IMR-90 (cell line): ENCODE measurements at regions not wholly inside any gene's neighbourhood (a gene's known extent, or its start where the extent isn't known, plus 50 kb on each side); places are given as distances from the start of the nearest gene placed in this dataset.

Experiments
- ATAC-seq: fragments of 200-7000 bp; cut with Tn5 transposase; 2 replicates; pipeline ENCODE4 v1.9.1; 2020; ENCODE audit warnings: low read depth, mild to moderate bottlenecking, moderate library complexity
- BruUV-seq: library from RNA; stranded (reverse); fragments of 400-500 nt; replicated peaks from 2 replicates; lab custom pipeline; 2021; lab: Mats Ljungman, UMichigan
- CTCF ChIA-PET: fragments of 300-600 bp; formaldehyde crosslinking; extraction: SDS; loops from one replicate; lab custom pipeline; 2021; ENCODE audit warnings: antibody characterized with exemption; lab: Yijun Ruan, JAX
- POLR2A ChIA-PET: fragments of 300-600 bp; sonication (Branson Sonifier 250); formaldehyde crosslinking; loops from one replicate; lab custom pipeline; 2022; ENCODE audit warnings: antibody characterized with exemption; ENCODE audit not compliant: unreplicated experiment; lab: Charles Lee
- DNase-seq: peaks from one replicate; pipeline ENCODE4 v3.0.0; 2013
- H2AFZ ChIP-seq: replicated peaks from 2 replicates; pipeline ENCODE3; 2013; ENCODE audit warnings: low read length, mild to moderate bottlenecking; ENCODE audit not compliant: poor library complexity
- H2AK5ac ChIP-seq: 2 replicates; pipeline ENCODE4 v1.6.1; 2013; ENCODE audit warnings: low read depth, low read length, inconsistent platforms
- H2AK9ac ChIP-seq: replicated peaks from 2 replicates; pipeline ENCODE3; 2013; ENCODE audit warnings: mild to moderate bottlenecking, low read depth, low read length, moderate library complexity; ENCODE audit not compliant: poor library complexity
- H2BK120ac ChIP-seq: 2 replicates; pipeline ENCODE4 v1.6.1; 2013; ENCODE audit warnings: low read depth, low read length, inconsistent platforms
- H2BK15ac ChIP-seq: 3 replicates; pipeline ENCODE4 v1.6.1; 2013; ENCODE audit warnings: low read depth, low read length, inconsistent platforms
- H2BK20ac ChIP-seq: 2 replicates; pipeline ENCODE4 v1.6.1; 2013; ENCODE audit warnings: low read depth, mild to moderate bottlenecking, inconsistent platforms, low read length, moderate library complexity
- H2BK5ac ChIP-seq: 2 replicates; pipeline ENCODE4 v1.6.1; 2013; ENCODE audit warnings: mild to moderate bottlenecking, low read depth, low read length, inconsistent platforms; ENCODE audit not compliant: poor library complexity, severe bottlenecking
- H3K14ac ChIP-seq: replicated peaks from 2 replicates; pipeline ENCODE4 v1.6.1; 2013; ENCODE audit warnings: low read depth, low read length, inconsistent platforms
- H3K18ac ChIP-seq: 2 replicates; pipeline ENCODE4 v1.6.1; 2013; ENCODE audit warnings: low read depth, low read length, control low read depth
- H3K23ac ChIP-seq: 2 replicates; pipeline ENCODE4 v1.6.1; 2013; ENCODE audit warnings: low read depth, low read length, inconsistent platforms
- H3K27ac ChIP-seq: 2 replicates; pipeline ENCODE4 v1.5.1; 2013; ENCODE audit warnings: mild to moderate bottlenecking, control low read depth, low read length; ENCODE audit not compliant: insufficient read depth
- H3K27me3 ChIP-seq: 2 replicates; pipeline ENCODE4 v1.6.1; 2013; ENCODE audit warnings: low read length; ENCODE audit not compliant: control insufficient read depth, insufficient read depth
- H3K36me3 ChIP-seq: 2 replicates; pipeline ENCODE4 v1.6.1; 2013; ENCODE audit warnings: low read length, mixed read lengths; ENCODE audit not compliant: control insufficient read depth, insufficient read depth
- H3K4ac ChIP-seq: 2 replicates; pipeline ENCODE4 v1.6.1; 2013; ENCODE audit warnings: low read depth, low read length, inconsistent platforms
- H3K4me1 ChIP-seq: 2 replicates; pipeline ENCODE4 v1.6.1; 2013; ENCODE audit warnings: low read length, mixed read lengths; ENCODE audit not compliant: control insufficient read depth, insufficient read depth
- H3K4me2 ChIP-seq: 2 replicates; pipeline ENCODE4 v1.6.1; 2013; ENCODE audit warnings: low read depth, mild to moderate bottlenecking, control low read depth, low read length, moderate library complexity
- H3K4me3 ChIP-seq: 2 replicates; pipeline ENCODE4 v1.5.1; 2013; ENCODE audit warnings: low read depth, mild to moderate bottlenecking, control low read depth, low read length, moderate library complexity; ENCODE audit not compliant: insufficient read depth
- H3K56ac ChIP-seq: 2 replicates; pipeline ENCODE4 v1.6.1; 2013; ENCODE audit warnings: low read length, inconsistent platforms; ENCODE audit not compliant: insufficient read depth; ENCODE audit errors: extremely low read depth
- H3K79me1 ChIP-seq, 2 experiments: 2 replicates each; pipeline ENCODE4 v1.6.1; 2013; ENCODE audit warnings: low read length in 2 of 2, inconsistent platforms in 1 of 2, low read depth in 1 of 2
- H3K9ac ChIP-seq: 2 replicates; pipeline ENCODE4 v1.6.1; 2013; ENCODE audit warnings: low read depth, low read length, control low read depth
- H3K9me1 ChIP-seq: 2 replicates; pipeline ENCODE4 v1.6.1; 2013; ENCODE audit warnings: low read length, inconsistent platforms; ENCODE audit not compliant: insufficient read depth
- H3K9me3 ChIP-seq: 2 replicates; pipeline ENCODE4 v1.6.1; 2013; ENCODE audit warnings: low read length; ENCODE audit not compliant: control insufficient read depth, insufficient read depth
- H4K20me1 ChIP-seq: 2 replicates; pipeline ENCODE4 v1.6.1; 2013; ENCODE audit warnings: low read length, inconsistent platforms; ENCODE audit not compliant: insufficient read depth
- H4K5ac ChIP-seq: 2 replicates; pipeline ENCODE4 v1.6.1; 2013; ENCODE audit warnings: mild to moderate bottlenecking, low read depth, low read length, control low read depth
- H4K8ac ChIP-seq, 2 experiments: 2 replicates each; pipeline ENCODE4 v1.6.1; 2013; ENCODE audit warnings: low read depth in 2 of 2, low read length in 2 of 2, control low read depth in 1 of 2, inconsistent platforms in 1 of 2
- H4K91ac ChIP-seq: 2 replicates; pipeline ENCODE4 v1.6.1; 2013; ENCODE audit warnings: low read depth, low read length, inconsistent platforms; ENCODE audit not compliant: insufficient read depth
- CHD1 ChIP-seq: IDR thresholded peaks from 2 replicates; pipeline ENCODE4 v1.6.1; 2012; ENCODE audit warnings: low read depth, low read length, improper control_type of control experiment
- FOS ChIP-seq: fragments of 150-350 bp; IDR thresholded peaks from 2 replicates; pipeline ENCODE4 v1.6.1; 2016; ENCODE audit warnings: low read depth, low read length
- MXI1 ChIP-seq: IDR thresholded peaks from 2 replicates; pipeline ENCODE4 v1.6.1; 2012; ENCODE audit warnings: low read depth, mild to moderate bottlenecking, low read length, moderate library complexity, borderline replicate concordance
- NFE2L2 ChIP-seq: fragments of 150-350 bp; IDR thresholded peaks from 2 replicates; pipeline ENCODE4 v1.6.1; 2016; ENCODE audit warnings: low read depth, mild to moderate bottlenecking, low read length
- POLR2A ChIP-seq: IDR thresholded peaks from 2 replicates; pipeline ENCODE4 v1.6.1; 2012; ENCODE audit warnings: mild to moderate bottlenecking, low read depth, low read length
- RAD21 ChIP-seq: IDR thresholded peaks from 2 replicates; pipeline ENCODE4 v1.6.1; 2012; ENCODE audit warnings: low read length, improper control_type of control experiment
- RCOR1 ChIP-seq: IDR thresholded peaks from 2 replicates; pipeline ENCODE4 v1.6.1; 2012; ENCODE audit warnings: mild to moderate bottlenecking, low read length, improper control_type of control experiment; ENCODE audit not compliant: insufficient replicate concordance
- RFX5 ChIP-seq: IDR thresholded peaks from 2 replicates; pipeline ENCODE4 v1.8.0; 2012; ENCODE audit warnings: low read depth, mild to moderate bottlenecking, low read length, moderate library complexity
- SMC3 ChIP-seq: fragments of 150-350 bp; IDR thresholded peaks from 2 replicates; pipeline ENCODE4 v1.6.1; 2016; ENCODE audit warnings: low read depth, mild to moderate bottlenecking, antibody characterized with exemption, low read length, moderate library complexity
- WGBS, 2 experiments: methylation state at CpG; one replicate each; pipeline versions ENCODE4 v1.1.5 to v1.1.7; 2013; ENCODE audit warnings: missing lambda C conversion rate in 2 of 2; ENCODE audit not compliant: insufficient read length in 1 of 2; ENCODE audit errors: extremely low coverage in 2 of 2; 5-methylcytosine and 5-hydroxymethylcytosine counted together
- dilution Hi-C: fragments of 300-500 bp; cut with HindIII; formaldehyde crosslinking; loops from one replicate; pipeline ENCODE4 v1.14.3; 2018; ENCODE audit warnings: low sequenced_read_pairs; ENCODE audit not compliant: unreplicated experiment
- in situ Hi-C: fragments of 300-500 bp; cut with MboI; formaldehyde crosslinking; loops from 3 replicates; pipeline ENCODE4 v1.14.3; 2019; ENCODE audit warnings: low sequenced_read_pairs, inconsistent platforms, mixed read lengths
- intact Hi-C: fragments of 100-400 bp; cut with micrococcal nuclease; formaldehyde crosslinking; loops from 2 replicates; pipeline ENCODE4 v1.10.0; 2022

GRCh38 chr14:41167040-41167439, 439.6 kb upstream of the LRFN5 start:
- Histone ChIP-seq H3K56ac (no peak overlapping the region), H3K36me3 (no peaks in the 10 kb centered on the region), H3K27me3 (no peaks in the 10 kb centered on the region), H3K4me1 (no peaks in the 10 kb centered on the region), H3K9ac (no peak overlapping the region), H4K20me1 (no peaks in the 10 kb centered on the region), H3K4me2 (no peak overlapping the region), H4K91ac (no peak overlapping the region), H2BK20ac (no peak overlapping the region), H3K23ac (no peak overlapping the region), H3K18ac (no peak overlapping the region), H4K8ac (no peak overlapping the region), H2AK5ac (no peak overlapping the region), H2AFZ (no peak overlapping the region), H4K5ac (no peak overlapping the region), H3K27ac (no peak overlapping the region), H2BK120ac (no peak overlapping the region), H3K9me3 (peaks cover 5% of the 10 kb centered on the region; the same call in 1 of the 2 replicates), H2BK5ac (no peak overlapping the region), H3K79me1 (no peaks in the 10 kb centered on the region), H3K14ac (no peak overlapping the region), H2BK15ac (no peak overlapping the region), H3K4ac (no peak overlapping the region), H2AK9ac (no peak overlapping the region), H3K4me3 (no peak overlapping the region), H3K9me1 (no peaks in the 10 kb centered on the region)
- intact Hi-C loops (no loop called here), in situ Hi-C loops (no loop called here), dilution Hi-C loops (no loop called here)
- WGBS, 2 experiments = no CpG with 5 or more reads among the region's 4 CpGs
- ChIA-PET CTCF (no interaction called here), POLR2A (no interaction called here)
- no peak for ATAC-seq
- TF ChIP-seq MXI1 (no peak), CHD1 (no peak), RFX5 (no peak), NFE2L2 (no peak), RAD21 (no peak), FOS (no peak), RCOR1 (no peak), SMC3 (no peak), POLR2A (no peak)
- no peak for DNase-seq
- no TSS peak for BruUV-seq
